PC-3 (cell line): ENCODE measurements at regions not wholly inside any gene's neighbourhood (a gene's known extent, or its start where the extent isn't known, plus 50 kb on each side); places are given as distances from the start of the nearest gene placed in this dataset.

Experiments used
- CTCF ChIP-seq: fragments of 300-600 bp; sonication (generic); conservative IDR thresholded peaks from 2 replicates; pipeline ENCODE4 v1.5.1; 2017; ENCODE audit warnings: antibody characterized with exemption, low read depth, mild to moderate bottlenecking, low read length
- EZH2 ChIP-seq: fragments of 300-600 bp; sonication (generic); IDR thresholded peaks from one replicate; pipeline ENCODE4 v1.6.1; 2017; ENCODE audit warnings: antibody characterized with exemption, mild to moderate bottlenecking, low read length; ENCODE audit not compliant: unreplicated experiment

GRCh38 chr7:51590746-51591145 is 274.1 kb upstream of the COBL start:
- TF ChIP-seq CTCF (no peak), EZH2 (no peak)
